HG03095 (cell line): ENCODE measurements at regions not wholly inside any gene's neighbourhood (a gene's known extent, or its start where the extent isn't known, plus 50 kb on each side); places are given as distances from the start of the nearest gene placed in this dataset.

Experiments
- ATAC-seq: cut with Tn5 transposase; IDR thresholded peaks from one replicate; pipeline ENCODE4 v1.9.1; 2021; ENCODE audit warnings: moderate library complexity; ENCODE audit not compliant: unreplicated experiment

DNA sequence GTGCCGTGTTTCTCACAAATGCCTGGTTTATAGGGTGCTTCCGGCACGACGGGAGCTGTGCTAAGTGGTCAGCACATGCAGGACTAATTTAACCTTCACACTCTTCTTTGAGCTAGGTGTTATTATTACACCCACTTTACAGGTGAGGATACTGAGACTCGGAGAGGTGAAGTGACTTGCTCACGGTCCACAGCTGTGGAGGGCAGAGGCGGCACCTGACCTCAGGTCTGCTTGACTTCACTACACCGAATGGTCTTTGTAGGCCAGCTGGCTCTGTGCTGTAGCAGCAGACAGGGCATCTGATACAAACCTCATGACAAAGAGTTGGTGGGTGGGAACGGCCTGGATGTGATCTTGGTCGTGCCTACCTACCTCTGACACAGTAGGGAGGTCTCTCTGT, 102.0 kb upstream of the BOD1 start:
- ATAC-seq: no peak

DNA sequence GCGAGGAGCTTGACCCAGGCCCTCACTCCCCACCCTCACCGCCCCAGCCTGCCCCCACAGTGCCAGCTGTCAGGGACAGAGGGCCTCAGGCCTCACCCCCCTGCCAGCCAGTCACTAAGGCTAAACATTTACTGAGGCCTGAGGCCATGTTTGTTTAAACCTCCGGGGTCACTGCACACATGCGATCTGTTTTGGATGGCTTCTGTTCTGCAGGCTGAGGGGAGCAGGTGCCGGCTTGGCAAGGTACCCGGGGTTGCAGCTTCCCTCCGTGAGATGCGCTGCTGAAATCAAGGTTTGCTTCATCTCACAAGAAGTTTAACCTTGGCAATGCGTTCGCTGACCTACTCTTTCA, 103.3 kb upstream of the BOD1 start:
- no peak for ATAC-seq

DNA sequence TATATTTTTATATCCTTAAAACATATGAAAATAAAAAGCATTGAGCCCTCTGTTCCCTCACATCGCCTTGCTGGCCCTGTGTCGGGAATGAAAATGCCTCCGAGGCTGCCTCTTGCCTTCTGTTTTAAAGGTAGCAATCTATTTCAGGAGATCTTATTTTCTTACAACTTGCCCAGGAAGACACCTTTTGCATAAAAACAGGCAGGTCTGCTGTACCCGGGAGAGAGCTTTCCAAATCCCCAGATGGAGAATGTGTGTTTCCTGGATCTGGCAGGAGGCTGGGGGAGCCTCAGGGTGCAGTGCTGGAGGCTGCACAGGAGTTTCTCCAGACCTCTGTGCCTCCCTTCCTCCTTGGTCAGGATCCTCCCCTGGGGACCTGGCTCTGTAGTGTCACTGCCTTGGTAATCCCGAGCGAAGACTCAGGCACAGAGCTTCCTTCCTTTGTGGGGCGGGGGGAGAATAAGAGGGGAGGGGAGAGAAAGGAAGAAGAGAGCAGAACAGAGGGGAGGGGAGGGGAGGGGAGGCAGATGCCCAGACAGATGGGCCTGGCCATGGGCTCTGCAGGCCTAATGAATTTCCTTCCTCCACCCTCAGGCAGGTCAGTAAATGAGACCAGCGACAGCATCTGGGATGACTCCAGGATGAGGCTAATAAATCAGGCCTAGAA, 104.0 kb upstream of the BOD1 start:
- ATAC-seq: no peak

DNA sequence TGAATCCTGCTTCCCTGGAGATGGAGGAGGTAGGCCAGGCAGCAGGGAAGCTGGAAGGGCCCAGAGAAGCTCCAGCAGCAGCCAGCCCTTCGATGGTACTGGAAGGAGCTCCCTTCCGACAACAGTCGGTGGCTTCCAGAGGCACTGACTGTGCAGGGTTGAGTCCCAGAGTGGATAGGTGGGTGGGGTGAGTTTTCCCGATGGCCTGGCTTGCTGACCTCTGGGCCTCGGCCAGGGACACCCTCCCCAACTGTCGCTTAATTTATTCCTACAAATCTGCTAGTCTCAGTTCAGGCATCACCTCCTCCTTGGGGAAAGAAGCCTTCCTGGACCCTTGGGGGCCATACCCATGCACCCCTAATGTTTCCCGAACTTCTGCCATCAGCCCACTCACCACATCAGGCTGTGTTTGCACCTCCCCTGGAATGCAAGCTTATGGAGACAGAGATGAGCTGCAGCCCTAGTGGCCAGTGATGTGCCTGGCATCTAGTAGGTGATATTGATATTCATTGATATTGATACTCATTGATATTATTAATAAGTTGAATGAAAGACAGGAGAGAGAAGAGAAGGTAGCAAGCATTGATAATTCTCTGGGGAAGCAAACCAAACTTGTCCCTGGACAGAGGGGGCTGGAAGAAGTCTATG, 104.6 kb upstream of the BOD1 start:
- ATAC-seq: no peak

DNA sequence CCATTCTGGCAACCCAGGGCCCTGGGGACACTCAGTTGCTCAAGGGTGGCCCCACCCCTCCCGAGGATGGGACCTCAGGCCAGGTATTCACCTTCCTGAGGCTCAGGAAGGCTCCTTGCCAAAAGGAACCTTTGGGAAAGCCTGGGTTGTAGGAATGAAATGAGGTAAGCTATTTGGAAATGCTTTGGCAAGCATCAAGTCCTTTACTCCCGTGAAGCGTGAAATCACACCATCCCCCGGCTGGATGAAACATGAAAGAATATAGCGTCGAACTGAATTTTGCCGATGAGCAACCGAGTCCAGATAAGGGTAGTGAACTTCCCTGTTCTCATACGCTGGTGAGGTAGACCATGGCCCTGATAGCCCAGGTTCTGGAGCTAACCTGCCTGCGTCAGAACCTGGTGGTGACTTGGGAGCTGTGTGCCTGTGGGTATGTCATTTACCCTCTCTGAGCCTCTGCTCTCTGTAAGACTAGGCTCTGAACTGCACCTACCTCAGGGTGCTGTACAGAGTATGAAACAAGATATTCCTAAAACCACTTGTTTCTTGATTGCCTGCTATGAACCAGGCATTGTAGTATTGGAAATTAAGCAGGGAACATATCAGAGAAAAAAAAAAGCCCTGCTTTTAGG, 105.3 kb upstream of the BOD1 start:
- no peak for ATAC-seq

DNA sequence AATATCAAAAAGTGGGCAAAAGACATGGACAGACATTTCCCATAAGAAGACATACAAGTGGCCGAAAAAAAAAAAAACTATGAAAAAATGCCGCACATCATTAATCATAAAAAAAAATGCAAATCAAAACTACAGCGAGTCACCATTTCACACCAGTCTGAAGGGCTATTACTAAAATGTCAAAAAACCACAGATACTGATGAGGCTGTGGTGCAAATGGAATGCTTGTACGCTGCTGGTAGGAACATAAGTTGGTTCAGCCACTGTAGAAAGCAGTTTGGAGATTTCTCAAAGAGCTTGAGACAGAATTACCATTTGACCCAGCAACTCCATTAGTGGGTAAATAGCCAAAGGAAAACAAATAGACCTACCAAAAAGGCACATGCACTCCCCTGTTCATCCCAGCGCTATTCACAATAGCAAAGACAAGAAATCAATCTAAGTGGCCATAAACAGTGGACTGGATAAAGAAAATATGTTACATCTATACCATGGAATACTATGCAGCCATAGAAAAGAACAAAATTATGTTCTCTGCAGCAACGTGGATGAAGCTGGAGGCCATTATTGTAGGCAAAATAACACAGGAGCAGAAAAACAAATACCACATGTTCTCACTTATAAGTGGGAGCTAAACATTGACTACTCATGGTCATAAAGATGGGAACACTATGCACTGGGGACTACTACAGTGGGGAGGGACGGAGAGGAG, 110.6 kb upstream of the BOD1 start:
- no peak for ATAC-seq

DNA sequence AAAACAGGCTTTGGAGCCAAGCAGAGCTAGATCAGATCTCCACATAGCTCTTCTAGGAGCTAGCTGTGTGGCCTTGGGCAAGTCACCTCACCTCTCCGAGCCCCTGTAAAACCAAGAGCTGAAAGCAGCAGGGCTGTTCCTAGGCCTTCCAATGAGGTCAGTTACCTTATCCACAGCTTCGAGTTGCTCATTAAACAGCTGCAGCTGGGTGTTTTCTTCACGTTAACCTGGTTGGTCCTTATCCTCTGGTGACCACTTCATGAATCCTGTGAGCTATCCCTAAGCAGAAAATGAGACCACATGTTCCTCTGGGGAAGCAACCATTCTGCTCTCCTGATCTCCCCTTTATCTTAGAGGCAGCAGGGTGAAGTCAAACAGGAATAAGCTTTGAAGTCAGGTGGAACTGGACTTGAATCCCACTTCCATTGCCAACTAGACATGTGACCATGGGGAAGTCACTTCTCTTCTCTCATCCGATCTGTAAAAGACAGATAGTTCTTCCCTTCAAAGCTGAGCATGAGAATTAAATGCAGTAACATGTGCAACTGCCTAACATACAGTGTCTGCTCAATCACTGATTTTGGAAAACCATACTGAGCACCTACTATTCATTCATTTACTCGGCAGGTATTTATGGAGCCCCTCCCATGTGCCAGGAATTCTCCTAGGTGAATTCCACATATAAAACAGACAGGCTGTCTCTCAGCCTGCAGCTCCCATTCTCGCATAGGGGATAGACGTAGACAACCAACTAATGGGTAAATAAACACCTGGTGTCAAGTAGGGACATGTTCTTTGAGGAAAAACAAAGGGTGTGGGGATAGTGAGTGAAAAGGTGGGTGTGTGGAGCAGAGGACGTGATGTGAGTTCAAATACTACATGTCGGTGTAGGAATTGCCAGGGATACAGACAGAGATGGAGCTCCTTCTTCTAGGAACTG, 111.7 kb upstream of the BOD1 start:
- no peak for ATAC-seq

DNA sequence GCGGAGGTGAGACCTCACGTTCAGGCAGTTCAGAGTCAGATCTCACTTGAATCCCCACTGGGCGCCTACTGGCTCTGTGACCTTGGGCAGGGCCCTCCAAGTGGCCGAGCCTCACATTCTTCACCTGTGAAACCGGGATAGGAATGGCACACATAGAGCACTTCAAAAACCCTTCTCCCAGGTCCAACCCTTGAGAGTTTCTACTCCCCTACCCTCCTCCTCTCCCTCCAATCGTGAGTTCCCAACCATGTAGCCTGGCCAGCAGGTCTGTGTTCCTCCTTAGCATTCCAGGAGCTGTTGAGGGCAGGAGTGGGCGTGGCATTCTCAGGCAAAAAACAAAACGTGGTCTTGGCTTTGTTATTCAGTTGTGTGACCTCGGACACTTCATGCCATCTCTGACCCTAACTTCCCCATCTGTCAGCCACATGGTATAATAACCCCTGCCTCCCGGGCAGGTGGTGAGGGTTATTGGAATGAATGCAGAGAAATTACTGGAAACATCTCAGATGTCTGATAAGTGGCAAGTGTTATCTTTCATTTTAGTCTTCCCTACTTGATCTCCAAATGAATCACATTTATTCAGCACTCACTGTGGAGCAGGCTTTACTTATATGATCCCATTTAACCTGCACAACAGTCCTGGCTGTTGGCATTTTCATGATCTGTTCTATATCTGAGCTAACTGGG, 112.8 kb upstream of the BOD1 start:
- no peak for ATAC-seq

DNA sequence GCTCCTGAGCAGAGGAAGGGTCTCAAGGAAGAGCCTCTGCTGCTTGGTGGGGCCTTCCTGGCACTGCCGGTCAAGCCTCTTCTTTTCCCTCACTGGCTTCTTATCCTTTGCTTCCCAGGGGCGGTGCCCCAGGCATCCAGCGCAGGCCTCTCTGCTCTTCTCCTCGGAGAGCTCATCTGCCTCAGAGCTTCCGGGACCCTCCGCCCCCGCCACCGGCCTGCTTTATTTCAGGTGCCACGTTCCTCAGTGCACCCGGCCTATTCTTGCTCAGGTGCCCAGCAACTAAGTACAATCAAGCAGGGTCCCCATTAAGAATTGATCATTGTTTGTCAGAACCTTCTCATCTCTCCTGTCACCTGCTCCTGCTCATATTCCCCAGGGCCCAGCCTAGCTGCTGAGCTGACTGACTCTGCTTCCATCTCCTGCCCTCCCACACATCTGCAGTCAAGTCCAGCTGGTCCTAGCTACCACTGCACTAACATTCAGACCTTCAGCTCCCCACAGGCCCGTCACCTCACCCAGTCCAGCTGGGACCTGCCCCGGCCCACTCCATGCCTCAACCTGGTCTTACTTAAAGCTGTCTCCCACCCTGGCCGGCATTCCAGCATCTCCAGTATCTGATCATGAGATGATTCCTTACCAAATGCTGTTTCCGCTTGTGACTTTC, 114.3 kb upstream of the BOD1 start:
- ATAC-seq: no peak

DNA sequence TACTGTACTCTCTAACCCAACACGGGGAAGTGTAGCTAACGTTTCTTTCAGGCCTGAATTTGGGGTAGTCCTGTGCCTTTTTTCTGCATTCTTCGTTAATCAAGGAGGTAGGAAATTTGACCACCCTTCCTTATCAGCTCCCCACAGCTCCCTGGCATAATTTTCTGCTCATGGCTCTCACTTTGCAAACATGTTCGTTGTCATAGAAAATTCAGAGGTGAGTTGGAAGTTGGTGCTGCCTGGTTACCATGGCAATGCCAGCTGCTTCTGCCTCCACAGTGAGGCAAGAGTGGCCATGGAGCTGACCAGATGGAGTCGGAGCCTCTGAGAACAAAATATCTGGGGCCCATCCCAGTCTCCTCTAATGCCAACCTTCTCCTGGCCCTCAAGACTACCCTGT, 116.6 kb upstream of the BOD1 start:
- ATAC-seq: no peak

DNA sequence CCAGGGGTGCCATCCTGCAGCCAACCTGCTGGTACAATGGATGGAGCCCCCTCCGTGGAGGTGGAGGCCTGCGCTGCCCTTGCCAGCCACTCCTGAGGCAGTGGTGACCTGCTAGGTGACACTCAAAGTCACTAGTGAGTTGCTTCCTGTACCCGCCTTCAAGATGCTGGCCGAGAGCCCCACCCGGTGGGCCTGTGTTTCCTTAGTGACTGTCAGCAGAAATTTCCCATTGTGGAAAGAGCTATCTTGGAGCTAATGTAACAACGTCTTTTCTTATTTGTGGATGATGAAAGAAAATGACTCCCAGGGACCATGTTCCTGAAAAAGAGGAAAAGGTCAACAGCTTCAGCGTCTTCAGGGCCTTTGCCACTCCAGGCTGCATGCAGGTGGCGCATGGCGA, 117.0 kb upstream of the BOD1 start:
- no peak for ATAC-seq

DNA sequence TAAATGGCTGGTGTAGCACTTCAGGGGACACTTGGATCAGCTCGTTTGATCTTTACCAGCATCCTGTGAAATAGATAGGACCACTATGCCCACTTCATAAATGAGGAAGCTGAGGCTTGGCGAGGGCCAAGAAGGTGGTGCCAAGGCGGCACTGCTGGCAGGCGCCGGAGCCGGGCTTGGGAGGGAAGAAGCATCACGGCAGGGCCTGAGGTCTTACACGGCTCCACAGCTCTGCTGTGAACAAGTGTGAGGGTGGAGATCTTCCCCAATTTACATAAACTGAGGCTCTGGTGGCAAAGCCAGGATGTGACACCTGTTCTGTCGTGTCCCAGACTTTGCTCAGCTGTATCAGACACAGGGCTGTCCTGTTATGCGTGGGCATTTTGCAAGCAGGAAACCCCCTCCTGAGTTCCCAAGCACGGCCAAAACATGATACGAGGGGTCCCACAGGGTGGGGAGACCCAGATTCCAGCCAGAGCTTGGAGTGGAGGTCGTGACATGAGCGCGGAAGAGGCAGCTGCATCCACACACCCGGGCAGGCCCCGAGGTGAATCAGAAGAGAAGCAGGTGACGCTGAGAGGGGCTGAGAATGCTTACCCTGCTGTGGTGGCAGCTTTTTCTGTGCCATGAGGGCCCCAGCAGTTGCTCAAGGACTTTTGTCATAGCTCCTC, 117.5 kb upstream of the BOD1 start:
- ATAC-seq: peak; percentile 51

DNA sequence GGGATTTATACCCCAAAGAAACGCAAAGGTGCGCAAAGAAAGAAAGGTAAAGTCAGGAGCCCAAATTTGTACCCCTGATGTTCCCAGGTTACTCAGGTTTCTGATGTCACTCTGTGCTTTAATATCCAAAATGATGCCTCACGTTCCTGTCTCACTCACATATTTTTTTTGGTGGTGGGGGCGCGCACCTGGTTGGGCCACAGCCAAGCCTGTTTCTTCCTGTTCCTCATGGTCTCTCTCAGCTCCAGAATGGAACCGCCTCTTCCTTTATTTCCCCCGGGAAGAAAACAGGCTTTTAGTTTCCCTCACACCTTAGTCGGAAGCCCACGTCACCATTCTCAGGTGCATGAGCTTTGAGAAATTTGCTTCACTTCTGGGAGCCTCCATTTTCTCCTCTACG, 118.3 kb upstream of the BOD1 start:
- no peak for ATAC-seq

DNA sequence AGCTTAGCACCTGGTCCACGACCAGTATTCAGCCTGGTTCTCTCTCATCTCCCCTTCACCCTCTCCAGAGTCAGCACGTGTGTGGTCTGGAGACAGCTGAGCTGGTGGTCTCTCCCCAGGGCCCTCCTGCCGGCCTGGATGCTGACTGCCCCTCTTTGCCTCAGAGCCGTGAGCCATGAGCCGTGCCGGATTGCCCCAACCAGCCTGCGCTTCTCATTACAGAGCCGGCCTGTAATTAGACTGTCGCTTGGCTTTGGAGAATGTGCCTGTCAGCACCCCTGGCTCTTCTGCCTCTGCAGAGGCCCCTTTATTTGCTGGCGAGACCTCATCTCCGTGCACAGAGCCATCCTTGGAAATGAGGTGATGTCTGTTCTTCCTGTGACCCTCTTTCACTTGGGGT, 118.7 kb upstream of the BOD1 start:
- no peak for ATAC-seq

DNA sequence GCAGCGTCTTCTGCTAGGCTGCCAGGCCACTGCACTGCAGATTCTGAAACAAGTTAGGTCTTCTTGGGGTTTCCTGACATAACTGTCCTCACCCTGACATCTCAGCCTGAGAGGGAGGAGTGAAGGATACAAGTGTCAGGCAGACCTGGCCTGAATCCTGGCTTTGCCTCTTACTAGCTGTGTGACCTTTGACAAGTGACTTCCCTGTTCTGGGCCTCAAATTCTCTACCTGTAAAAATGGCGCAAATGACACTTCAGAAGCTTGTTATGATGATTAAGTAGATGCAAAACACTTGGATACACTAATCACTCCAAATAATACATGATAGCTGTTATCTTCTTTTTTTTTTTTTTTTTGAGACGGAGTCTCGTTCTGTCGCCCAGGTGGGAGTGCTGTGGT, 119.2 kb upstream of the BOD1 start:
- ATAC-seq: no peak

DNA sequence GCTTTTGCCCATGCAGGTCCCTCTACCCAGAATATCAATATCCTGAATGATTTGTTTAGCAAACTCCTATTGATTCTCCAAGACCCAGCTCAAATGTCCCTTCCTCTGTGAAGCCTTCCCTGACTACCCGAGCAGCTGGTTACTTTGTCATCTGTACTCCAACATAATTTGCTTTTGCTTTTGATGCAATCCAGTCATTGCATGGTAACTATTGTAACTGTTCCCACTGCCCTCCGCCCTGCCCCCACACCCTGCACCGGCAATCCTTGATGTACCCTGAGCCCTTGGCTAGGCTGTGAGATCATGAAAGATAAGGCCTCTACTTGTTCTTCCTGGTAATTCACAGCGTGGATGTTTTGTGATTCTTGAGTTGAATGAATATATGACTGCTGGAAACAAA, 119.9 kb upstream of the BOD1 start:
- ATAC-seq: no peak

DNA sequence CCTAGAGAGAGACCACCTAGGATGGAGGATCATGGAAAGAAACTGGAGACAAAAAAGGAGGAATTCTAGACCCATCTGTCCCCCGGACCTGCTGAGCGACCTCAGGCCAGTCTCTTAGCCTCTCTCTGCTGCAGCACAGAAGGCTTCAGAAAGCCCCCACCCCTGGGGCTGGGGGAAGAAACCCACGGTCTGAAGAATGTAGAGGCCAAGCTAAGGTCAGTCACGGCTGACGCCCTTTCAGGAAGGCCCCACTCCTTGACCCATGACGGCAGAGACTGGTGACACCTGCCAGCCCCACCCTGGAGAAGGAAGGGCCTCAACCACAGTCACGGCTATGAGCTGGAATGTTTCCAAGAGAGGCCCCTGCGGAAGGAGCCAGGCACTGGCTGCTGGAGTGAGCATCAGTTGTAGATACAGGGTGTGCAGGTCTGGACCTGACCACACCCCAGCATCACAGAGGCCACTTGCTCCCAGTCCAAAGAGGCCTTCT, 120.5 kb upstream of the BOD1 start:
- peak; percentile 66 for ATAC-seq

DNA sequence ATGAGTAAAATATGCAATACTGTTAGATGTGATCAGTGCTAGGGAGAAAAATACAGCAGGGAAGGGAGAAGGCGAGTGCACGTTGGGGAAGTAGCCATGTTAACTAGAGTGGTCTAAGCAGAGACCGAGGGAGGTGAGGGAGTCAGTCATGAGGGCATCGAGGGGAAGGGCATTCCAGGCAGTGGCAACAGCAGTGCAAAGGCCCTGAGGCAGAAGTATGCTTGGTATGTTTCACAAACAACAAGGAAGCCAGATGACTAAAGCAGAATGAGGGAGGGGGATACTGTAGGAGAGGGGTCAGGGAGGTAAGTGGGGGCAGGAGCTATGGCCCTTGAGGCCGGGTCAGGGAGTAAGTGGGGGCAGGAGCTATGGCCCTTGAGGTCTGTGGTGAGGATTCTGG, 123.3 kb upstream of the BOD1 start:
- no peak for ATAC-seq

DNA sequence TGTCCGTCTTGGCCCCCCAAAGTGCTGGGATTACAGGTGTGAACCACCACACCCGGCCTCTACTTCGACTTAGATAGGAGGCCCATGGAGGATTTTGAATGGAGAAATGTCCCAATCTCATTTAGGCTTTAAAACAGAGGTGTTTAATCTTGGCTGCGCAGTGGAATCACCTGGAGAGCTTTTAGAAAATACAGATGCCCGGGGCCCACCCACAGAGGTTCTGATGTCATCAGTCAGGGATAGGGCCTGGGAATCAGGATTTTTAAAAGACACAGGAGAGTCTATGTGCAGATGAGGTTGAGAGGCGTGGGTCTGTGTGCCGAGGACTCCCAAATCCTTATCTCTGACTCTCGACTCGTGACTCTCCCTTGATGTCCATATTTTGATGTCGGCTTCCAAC, 124.0 kb upstream of the BOD1 start:
- ATAC-seq: no peak
